NCI-H748 (cell line): ENCODE measurements at regions not wholly inside any gene's neighbourhood (a gene's known extent, or its start where the extent isn't known, plus 50 kb on each side); places are given as distances from the start of the nearest gene placed in this dataset.

Source experiments
- DNase-seq: peaks from one replicate; lab custom pipeline; 2025; ENCODE audit not compliant: unreplicated experiment; lab: John Stamatoyannopoulos, UW

GRCh38 chr14:97336816-97337215, 539.6 kb downstream of the VRK1 start:
- DNase-seq: no peak

- no peak for DNase-seq
Measured at GRCh38 chr14:97337267-97337666, 540.1 kb downstream of the VRK1 start.

- no peak for DNase-seq
Measured at GRCh38 chr14:97337670-97338069, 540.5 kb downstream of the VRK1 start.

DNA sequence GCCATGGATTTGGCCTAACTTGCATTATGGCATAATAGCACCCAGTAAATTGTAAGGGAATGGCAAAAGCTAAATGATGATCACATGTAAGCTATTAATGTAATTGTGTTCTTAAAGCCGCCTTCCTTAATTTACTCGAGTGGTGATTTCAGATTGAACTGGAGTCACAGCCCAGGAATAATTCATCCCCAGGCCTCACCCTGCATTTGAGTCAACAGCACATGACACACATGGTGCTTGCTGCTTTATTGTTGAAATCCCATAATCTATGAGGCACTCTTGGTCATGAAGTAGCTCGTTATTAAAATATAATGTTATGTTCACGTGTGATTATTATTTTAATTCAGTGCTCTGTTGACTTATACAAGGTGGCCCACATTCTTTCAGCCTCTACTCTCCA, 547.5 kb downstream of the VRK1 start:
- no peak for DNase-seq

DNA sequence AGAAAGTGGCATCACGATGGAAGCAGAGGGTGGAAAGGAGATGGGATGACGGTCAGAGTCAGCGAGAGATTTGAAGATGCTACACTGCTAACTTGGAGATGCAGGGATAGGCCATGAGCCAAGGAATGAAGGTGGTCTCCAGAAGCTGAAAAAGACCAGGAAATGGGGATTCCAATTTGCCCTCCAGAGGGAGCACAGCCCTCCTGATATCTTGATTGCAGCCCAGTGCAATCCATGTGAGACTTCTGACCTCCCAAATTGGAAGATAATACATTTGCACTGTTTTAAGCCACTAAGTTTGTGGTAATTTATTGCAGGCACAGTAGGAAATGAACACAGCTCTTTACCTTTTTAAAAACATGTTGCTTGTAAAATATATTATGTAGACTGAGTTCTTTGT, 549.5 kb downstream of the VRK1 start:
- no peak for DNase-seq

GRCh38 chr14:97349463-97349862, 552.3 kb downstream of the VRK1 start:
- DNase-seq: no peak

- DNase-seq: no peak
Measured at GRCh38 chr14:97349946-97350345, 552.8 kb downstream of the VRK1 start.

- no peak for DNase-seq
Measured at GRCh38 chr14:97350415-97350814, 553.2 kb downstream of the VRK1 start.

DNA sequence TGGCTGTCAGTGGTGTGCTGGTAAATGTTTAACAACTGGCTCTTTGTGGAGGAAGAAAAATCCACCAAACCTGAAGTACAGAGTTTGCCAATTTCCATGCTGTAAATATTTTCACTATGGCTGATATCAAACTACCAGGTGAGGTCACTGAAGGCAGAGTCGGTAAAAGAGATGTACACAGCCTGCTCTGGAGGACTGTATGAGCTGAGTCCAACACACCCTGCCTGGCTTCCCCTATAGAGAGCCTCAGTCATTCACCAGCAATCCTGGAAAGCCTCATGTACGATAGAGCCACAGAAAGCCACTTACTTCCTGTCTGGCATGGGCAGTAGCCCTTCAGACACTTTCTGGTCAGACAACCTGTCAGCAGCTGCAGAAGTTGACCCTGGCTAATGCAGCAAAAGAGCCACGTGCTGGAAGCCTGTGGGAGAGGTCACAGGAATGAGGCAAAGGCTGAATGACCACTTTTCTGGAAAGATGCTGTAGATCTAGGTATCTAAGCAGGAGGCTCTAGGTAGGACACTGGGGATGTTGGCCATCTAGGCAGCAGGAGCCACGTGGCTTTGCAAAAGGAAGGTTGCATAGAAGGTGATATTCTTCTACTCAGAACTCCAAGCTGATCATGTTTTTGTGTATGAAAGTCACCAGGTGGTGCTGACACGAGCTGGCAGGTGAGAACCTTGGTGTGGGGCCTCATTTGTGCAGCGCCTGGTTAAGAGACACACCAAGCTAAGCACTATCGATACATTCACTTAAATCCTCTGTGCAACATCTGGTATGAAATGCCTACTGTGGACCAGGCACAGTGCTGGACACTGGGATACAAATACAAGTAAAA, 553.9 kb downstream of the VRK1 start:
- peak; percentile 37 for DNase-seq

GRCh38 chr14:97353102-97353501, 555.9 kb downstream of the VRK1 start:
- DNase-seq: no peak

DNA sequence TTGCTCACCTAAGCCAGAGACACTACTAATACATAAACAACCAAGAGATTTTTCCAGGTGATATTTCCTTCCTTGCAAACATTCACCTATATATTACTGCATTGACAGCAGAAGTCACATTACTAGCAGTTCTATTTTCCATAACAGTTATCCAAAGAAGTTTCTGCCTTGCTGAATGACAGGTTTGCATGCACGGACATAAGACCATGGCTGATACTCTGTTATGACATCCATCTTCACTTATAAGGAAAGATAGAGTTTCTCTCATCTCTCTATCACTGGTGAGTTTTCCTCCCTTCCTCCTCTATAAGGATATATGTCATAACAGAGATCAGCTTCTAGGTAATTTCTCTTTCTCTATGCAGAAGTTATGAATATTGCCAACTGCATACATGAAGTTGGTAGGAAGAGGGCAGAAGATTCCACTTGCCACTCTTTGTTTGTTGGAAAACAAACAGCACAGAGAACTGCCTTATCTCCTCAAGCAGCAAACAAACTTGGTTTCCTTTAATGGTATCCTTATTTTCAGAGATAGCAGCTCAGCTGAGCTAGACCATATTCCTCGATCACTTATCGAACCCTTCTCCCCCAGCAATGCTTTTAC, 557.0 kb downstream of the VRK1 start:
- no peak for DNase-seq

DNA sequence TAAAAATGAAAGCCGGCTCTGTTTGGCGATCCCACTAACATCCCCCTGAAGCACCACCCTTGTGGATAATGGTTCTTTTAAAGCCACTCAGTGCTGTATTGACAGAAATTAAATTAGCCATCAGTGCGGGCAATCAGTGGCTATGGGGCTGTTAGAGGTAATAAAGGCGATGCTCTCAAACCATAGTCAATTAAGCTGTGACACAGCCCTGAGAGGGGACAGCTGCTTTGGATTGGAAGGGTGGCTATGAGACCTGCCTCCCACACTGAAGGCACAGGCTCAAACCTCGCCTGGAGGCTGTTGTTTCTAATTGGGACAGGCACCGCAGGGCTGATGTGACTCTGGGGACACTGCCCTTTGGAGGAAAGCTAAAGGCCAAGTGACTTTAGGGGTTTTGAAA, 562.2 kb downstream of the VRK1 start:
- DNase-seq: peak; percentile 98

- DNase-seq: peak; percentile 23
Measured at GRCh38 chr14:97361181-97361580, 564.0 kb downstream of the VRK1 start.

DNA sequence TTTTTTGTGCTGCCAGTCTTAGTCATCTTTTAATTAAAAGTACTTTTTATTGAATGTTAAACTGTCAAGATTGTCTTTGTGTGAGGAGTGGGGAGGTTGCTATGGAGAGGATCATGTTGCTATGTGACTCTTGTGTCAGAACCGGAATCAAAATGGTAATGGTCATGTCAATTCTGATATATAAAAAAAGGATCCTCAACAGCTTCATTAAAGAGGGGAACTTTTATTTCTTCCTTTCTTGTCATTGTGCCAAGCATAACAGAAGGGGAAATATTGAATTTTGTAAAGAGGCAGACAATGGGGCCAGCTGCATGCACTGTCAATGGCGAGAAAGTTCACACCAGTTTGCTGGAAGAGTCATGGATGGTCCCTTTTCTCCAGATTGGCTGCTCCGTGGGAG, 564.8 kb downstream of the VRK1 start:
- peak; percentile 56 for DNase-seq

GRCh38 chr14:97366400-97366799, 569.2 kb downstream of the VRK1 start:
- no peak for DNase-seq

GRCh38 chr14:97367278-97367677, 570.1 kb downstream of the VRK1 start:
- no peak for DNase-seq

DNA sequence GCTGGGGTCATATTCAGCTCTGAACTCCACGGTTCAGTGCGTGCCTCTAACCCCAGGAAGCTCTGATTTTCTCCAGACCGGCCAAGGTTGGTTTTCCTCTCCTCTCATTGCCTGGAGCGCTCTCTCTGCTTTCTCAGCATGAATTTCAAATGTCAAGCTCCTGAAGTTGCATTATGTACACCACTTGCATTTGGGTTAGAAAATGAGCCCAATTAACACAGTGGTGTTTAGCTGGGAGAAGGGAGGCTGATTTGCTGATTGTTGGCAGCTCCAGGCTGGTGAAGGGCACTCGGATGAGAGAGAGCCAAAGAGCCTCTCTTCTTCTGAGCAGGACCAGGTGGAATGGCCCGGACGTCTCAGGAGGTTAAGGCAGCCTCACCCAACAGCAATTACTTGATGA, 570.9 kb downstream of the VRK1 start:
- no peak for DNase-seq

DNA sequence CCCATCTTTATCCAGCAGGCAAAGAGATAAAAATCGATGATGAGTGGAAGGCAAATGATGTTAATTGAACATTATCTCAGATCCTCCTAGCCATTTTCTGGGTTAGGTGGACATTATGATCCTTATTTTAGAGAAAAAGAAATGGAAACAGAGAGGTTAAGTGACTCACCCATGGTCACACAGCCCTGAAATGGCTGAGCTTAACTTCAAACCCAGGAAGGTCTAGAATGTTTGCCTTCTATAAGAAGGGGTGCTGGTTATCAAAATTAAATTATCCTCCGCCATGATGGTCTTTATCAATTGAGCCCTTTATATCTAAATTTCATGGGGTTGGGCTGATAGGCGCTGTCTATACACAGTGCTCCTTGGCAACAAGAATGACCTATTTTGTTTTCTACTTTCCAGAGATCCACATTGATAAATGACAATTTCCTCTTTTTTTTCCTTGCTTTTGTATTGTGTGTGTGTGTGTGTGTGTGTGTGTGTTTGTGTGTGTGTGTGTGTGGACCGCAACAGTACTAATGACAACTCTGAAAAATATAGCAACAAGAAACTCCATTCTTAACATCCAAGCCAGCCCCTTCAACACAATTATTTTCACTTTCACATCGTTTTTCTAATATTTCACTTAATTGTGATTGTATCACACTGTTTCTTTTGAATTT, 571.9 kb downstream of the VRK1 start:
- DNase-seq: no peak

DNA sequence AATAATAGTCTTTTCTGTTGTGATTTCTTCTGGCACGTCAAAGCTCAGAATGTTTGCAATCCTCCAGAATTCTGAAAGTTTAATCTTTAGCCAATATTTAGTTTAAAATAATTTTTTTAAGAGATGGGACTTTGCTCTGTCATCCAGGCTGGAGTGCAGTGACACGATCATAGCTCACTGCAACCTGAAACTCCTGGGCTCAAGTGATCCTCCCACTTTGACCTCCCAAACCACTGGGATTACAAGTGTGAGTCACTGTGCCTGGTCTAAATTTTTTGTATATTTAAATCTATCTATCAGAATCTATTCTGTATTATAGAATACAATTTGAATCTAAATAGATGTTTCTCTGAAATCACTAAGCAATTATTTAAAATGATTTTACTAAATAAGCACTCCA, 572.7 kb downstream of the VRK1 start:
- DNase-seq: no peak

GRCh38 chr14:97376310-97376709, 579.1 kb downstream of the VRK1 start:
- no peak for DNase-seq

DNA sequence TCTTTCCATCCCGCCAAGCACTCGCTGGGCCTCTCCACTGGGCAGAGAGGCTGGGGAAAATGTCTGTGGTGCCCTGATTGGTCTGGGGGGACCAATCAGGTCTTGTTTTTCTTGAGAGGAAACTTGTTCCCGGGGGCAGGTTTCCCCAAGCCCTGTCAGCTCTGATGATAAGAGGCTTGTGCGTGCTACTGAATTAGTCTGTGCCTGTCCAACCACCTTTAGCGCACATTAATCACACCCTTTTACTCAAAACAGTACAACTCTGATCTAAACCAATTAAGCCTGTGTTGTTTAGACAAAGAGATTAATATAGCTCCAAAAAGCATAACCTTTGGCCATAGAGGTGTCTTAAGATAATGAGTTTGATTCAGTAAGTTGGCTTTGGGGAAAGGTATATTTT, 580.4 kb downstream of the VRK1 start:
- peak; percentile 43 for DNase-seq

DNA sequence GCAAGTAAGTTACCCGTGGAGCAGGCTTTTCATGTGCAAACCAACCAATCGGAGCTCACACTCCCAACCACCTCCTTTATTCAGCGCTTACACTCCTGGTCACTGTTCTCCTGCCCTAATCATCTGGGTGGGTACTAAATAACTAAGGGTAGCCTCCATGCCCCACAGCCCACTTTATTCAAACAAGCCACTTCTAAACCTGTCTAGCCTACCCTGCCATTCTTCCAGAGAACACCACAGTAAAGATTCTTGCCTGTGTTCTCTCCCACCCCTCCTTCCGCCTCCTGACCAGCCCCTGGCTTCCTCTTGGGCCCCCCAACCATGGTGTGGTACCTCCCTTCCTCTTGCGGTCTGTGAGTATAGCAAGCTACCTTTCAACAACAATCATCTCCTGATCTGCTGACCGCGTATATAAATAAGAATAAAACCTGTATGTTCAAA, 581.9 kb downstream of the VRK1 start:
- DNase-seq: no peak
